Ascending aorta (tissue), 2 donors: ENCODE measurements at regions not wholly inside any gene's neighbourhood (a gene's known extent, or its start where the extent isn't known, plus 50 kb on each side); places are given as distances from the start of the nearest gene placed in this dataset.

Experiments
- DNase-seq, 2 donors: peaks; one replicate each; pipeline ENCODE4 v3.0.0-alpha.2; 2019; ENCODE audit warnings: low spot score in 2 of 2
- H3K27ac ChIP-seq, 2 donors: fragments of 200-600 bp; sonication (generic); one replicate each; pipeline ENCODE4 v1.5.1; 2016 to 2017; ENCODE audit warnings: mild to moderate bottlenecking in 1 of 2
- H3K27me3 ChIP-seq: fragments of 200-600 bp; sonication (generic); one replicate; pipeline ENCODE4 v1.5.1; 2017
- H3K36me3 ChIP-seq, 2 donors: fragments of 200-600 bp; sonication (generic); one replicate each; pipeline ENCODE4 v1.5.1; 2016
- H3K4me1 ChIP-seq, 2 donors: fragments of 200-600 bp; sonication (generic); one replicate each; pipeline ENCODE4 v1.5.1; 2016 to 2017; ENCODE audit warnings: mild to moderate bottlenecking in 1 of 2
- H3K4me3 ChIP-seq, 2 donors: fragments of 200-600 bp; sonication (generic); one replicate each; pipeline ENCODE4 v1.5.1; 2016 to 2017; ENCODE audit warnings: mild to moderate bottlenecking in 1 of 2
- H3K9me3 ChIP-seq, 2 donors: fragments of 200-600 bp; sonication (generic); one replicate each; pipeline ENCODE4 v1.5.1; 2016
- CTCF ChIP-seq, 3 experiments: fragments of 200-600 bp in 2 of 3; fragments of 450-650 bp in 1 of 3; sonication (generic) in 2 of 3; IDR thresholded peaks; one replicate each; pipeline ENCODE4 v1.5.1; 2016 to 2019; ENCODE audit warnings: antibody characterized with exemption in 3 of 3, mild to moderate bottlenecking in 1 of 3, moderate library complexity in 1 of 3
- intact Hi-C: fragments of 100-400 bp; cut with DNase I; formaldehyde crosslinking; loops from one replicate; pipeline ENCODE4 v1.15.1; 2023

- no peak for TF ChIP-seq CTCF (IDR thresholded peaks at IDR 0.05)
- Histone ChIP-seq H3K9me3 (peaks cover 0 to 10% of the 10 kb centered on the region in 2 donors), H3K27ac (no peak overlapping the region), H3K4me1 (no peaks in the 10 kb centered on the region), H3K27me3 (no peaks in the 10 kb centered on the region), H3K36me3 (no peaks in the 10 kb centered on the region), H3K4me3 (no peak overlapping the region)
- intact Hi-C loops, result no loop called here
- no peak for DNase-seq
These were observed 295.6 kb downstream of the NR2F1-AS1 start for GRCh38 chr5:93285461-93285860.

DNA sequence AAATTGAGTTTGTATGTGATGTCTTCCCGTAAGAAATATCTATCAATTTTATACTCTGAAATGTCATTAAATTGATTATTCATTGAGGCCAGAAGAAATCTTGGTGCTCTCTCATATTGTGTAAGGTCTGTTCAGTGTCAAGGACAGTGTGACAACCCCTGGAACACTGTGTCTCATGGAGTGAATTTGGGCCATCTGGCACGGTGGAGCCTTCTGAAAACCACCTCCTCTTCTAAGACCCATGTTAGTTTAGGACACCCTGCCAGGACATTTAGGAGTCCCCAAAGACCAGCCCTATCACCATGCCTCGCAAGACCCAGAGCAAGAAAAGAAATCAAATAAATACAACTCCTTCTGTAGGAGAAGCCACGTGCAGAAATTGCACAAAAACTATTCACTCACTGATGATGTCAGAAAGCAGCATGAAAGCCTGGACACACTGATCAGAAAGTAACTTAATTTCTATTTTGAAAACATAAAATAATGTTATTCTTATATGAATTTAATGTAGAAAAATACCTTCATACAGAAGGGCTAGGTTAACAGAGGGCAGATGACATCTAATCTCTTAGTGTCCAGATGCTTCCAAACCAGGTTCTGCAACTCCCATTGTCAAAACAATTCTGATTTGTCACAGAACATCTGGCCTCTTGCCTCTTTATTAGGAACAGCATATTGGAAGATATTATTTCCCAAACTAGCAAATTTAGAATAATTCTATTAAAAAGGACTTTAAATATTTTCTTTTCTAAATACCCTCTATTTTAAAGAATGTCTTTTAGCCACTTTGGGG lies 298.8 kb downstream of the NR2F1-AS1 start:
- no peak overlapping the region for H3K27ac ChIP-seq
- no peaks in the 10 kb centered on the region for H3K36me3 ChIP-seq
- H3K27me3 ChIP-seq, result no peaks in the 10 kb centered on the region
- no peak overlapping the region for H3K4me3 ChIP-seq
- peaks cover 0 to 7% of the 10 kb centered on the region in 2 donors for H3K9me3 ChIP-seq
- H3K4me1 ChIP-seq, result no peaks in the 10 kb centered on the region
- intact Hi-C loops, result no loop called here
- DNase-seq, result no peak
- TF ChIP-seq CTCF (IDR thresholded peaks at IDR 0.05), result no peak

DNA sequence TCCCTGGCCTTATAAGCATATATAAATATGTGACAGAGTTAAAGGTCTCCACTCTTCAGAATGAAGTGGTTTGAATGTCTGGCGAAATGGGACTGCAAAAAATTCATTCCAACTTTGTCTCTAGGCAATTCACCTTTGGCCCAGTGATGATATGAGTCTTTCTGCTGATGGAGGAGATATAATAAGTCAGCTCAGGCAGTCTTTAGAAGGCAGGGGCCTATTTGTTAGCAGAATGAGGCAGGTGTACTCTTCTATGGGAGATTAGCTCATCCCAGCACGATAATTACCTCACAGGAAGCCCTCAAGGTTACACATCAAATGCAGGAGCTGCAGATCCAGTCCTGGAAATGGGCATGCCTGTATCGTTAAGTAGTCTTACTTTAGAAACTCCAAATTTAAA lies 300.5 kb downstream of the NR2F1-AS1 start:
- Histone ChIP-seq H3K4me3 (no peak overlapping the region), H3K27ac (no peak overlapping the region), H3K36me3 (no peaks in the 10 kb centered on the region), H3K27me3 (no peaks in the 10 kb centered on the region), H3K4me1 (no peaks in the 10 kb centered on the region), H3K9me3 (no peaks in the 10 kb centered on the region)
- no peak for DNase-seq
- TF ChIP-seq CTCF (IDR thresholded peaks at IDR 0.05), result no peak
- intact Hi-C loops, result no loop called here

DNA sequence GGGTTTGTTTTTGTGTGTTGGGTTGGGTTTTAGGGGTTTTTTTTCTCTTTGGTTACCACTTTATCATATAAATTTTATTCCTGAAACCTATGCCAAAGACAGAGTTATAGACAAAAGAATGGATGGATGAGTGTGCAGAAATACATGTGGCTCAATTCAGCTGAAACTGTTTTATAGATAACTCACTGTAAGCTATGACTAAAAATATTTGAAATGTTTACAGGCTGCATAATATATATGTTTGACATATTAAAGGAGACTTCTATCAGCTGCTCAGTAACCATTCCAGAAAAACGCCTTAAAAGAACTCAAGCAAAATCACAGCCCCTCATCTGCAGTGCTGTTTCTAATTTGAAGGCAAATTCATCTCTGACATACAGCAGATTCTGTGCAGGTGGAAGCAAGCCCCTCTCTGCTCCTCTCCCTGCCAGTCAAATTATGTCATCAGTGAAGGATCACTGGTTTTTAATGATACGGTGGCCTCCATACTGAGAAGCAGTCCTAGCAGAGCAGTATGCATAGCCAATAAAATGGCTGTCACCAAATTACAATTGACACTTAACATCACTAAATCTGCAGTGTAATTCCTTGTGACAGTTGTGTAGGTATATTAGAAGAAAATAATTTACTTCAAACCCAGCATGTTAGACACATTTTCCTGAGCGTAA lies 301.6 kb downstream of the NR2F1-AS1 start:
- no peaks in the 10 kb centered on the region for H3K27me3 ChIP-seq
- TF ChIP-seq CTCF (IDR thresholded peaks at IDR 0.05), result no peak
- no peak overlapping the region for H3K4me3 ChIP-seq
- no peak overlapping the region for H3K27ac ChIP-seq
- H3K36me3 ChIP-seq, result no peaks in the 10 kb centered on the region
- no peaks in the 10 kb centered on the region for H3K9me3 ChIP-seq
- H3K4me1 ChIP-seq, result no peaks in the 10 kb centered on the region
- DNase-seq, result no peak
- intact Hi-C loops, result no loop called here

DNA sequence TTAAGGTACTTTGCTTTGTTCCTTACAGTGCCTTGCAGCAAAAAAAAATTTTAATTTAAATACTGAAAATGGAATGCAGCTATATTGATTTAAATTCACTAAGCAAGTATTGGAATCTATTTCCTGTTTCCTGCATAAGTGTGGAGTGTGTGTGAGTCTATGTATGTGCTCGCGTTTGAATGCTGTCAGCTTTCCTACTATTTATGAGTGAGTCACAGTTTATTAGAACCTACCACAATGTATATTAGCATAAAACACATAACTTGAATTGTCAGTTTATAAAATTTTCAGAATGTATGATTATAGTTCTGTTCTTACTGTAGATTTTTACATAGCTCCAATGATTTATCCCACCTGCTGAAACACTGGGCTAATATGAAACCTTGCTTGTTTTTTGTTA lies 302.1 kb downstream of the NR2F1-AS1 start:
- Histone ChIP-seq H3K4me1 (no peaks in the 10 kb centered on the region), H3K4me3 (no peak overlapping the region), H3K27ac (no peak overlapping the region), H3K9me3 (no peaks in the 10 kb centered on the region), H3K27me3 (no peaks in the 10 kb centered on the region), H3K36me3 (no peaks in the 10 kb centered on the region)
- DNase-seq, result no peak
- intact Hi-C loops, result no loop called here
- no peak for TF ChIP-seq CTCF (IDR thresholded peaks at IDR 0.05)
